Activated T-helper 2 cell treated with anti-CD3 and anti-CD28 coated beads, Interferon-gamma antibody, Interleukin-2, Interleukin-4, amounts not matched to agents 10 μg/mL and 5 μg/mL and 100 μg/mL, durations not matched to agents 14 hours and 24 hours and 36 hours (primary cell): ENCODE measurements at regions not wholly inside any gene's neighbourhood (a gene's known extent, or its start where the extent isn't known, plus 50 kb on each side); places are given as distances from the start of the nearest gene placed in this dataset.
A peak's percentile ranks its signal among the peaks of the same experiment; 100 is the strongest.

Experiments
- DNase-seq: peaks from one replicate; pipeline ENCODE4 v3.0.0; 2021; ENCODE audit warnings: low spot score
- H3K27ac Mint-ChIP-seq: one replicate; pipeline ENCODE4 v1.8.0; 2021; ENCODE audit warnings: mixed read lengths
- H3K27me3 Mint-ChIP-seq: one replicate; pipeline ENCODE4 v1.8.0; 2021; ENCODE audit warnings: low read depth, mixed read lengths
- H3K36me3 Mint-ChIP-seq: one replicate; pipeline ENCODE4 v1.8.0; 2021; ENCODE audit warnings: low read depth, mixed read lengths
- H3K4me1 Mint-ChIP-seq: one replicate; pipeline ENCODE4 v1.8.0; 2021; ENCODE audit warnings: low read depth, mixed read lengths
- H3K4me3 Mint-ChIP-seq: one replicate; pipeline ENCODE4 v1.8.0; 2021; ENCODE audit warnings: low read depth, mild to moderate bottlenecking, moderate library complexity, mixed read lengths
- H3K9me3 Mint-ChIP-seq: one replicate; pipeline ENCODE4 v1.8.0; 2021; ENCODE audit warnings: mixed read lengths
- intact Hi-C: fragments of 100-400 bp; cut with micrococcal nuclease; formaldehyde crosslinking; loops from one replicate; pipeline ENCODE4 v1.15.1; 2023

DNA sequence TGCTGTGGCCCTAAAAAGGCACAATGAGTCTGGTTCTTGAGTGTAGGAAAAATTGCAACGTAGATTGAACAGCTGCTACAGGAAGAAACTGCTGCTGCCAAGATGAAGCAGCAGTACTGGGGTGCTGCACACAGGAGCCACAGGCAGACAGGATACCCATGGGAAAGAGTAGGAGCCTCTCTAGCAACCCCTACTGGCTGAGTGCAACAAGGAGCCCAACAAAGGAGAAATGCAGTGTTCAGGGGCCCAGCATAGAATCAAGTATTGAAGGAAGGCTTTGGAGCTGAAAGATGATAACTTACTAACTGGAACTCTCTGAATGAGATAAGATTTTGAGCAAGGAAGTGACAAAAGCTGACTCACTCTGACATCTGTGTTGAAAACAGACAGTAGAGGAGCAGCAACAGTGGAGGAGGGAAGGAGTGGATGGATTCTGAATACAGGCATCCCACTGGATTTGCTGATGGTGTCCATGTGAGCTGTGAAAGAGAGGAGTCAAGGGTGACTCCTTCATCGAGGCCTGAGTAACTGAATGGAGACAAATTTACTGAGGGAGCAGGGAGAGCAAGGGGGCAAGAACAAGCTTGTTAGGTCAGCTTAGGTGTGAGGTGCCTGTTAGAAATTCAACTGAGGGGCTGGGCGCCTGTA is 534.7 kb upstream of the JARID2 start:
- Mint-ChIP-seq H3K4me3 (peak overlapping the region; percentile 75), H3K27me3 (no peaks in the 10 kb centered on the region), H3K9me3 (peaks cover 13% of the 10 kb centered on the region), H3K27ac (peak overlapping the region; percentile 99), H3K36me3 (no peaks in the 10 kb centered on the region), H3K4me1 (peaks cover 60% of the 10 kb centered on the region)
- peak; percentile 63 for DNase-seq
- intact Hi-C loops, result loop anchor here (1.0 to 2.0 kb wide), 8 partner anchors 22 to 500 kb away; no protein-coding TSS in a partner anchor

DNA sequence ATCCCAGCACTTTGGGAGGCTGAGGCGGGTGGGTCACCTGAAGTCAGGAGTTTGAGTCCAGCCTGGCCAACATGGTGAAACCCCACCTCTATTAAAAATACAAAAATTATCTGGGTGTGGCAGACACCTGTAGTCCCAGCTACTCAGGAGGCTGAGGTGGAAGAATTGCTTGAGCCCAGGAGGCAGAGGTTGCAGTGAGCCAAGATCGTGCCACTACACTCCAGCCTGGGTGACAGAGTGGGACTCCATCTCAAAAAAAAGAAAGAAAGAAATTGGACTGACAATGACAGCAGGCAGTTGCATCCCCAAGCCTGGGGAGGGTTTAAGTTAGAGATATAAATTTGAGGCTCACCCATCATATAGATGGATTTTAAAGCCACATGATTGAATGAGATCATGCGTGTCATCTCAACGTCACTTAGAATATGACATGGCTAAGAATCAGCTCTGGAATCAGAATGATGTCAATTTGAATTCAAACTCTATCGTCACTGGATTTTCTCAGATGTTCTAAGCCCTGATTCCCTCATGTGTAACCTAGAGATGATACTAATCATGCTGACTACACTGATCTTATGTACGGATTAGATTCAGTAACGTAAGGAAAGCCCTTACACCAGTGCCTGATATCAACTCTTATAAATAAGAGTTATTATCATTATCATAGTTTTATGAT is 534.0 kb upstream of the JARID2 start:
- H3K27me3 Mint-ChIP-seq, result no peaks in the 10 kb centered on the region

DNA sequence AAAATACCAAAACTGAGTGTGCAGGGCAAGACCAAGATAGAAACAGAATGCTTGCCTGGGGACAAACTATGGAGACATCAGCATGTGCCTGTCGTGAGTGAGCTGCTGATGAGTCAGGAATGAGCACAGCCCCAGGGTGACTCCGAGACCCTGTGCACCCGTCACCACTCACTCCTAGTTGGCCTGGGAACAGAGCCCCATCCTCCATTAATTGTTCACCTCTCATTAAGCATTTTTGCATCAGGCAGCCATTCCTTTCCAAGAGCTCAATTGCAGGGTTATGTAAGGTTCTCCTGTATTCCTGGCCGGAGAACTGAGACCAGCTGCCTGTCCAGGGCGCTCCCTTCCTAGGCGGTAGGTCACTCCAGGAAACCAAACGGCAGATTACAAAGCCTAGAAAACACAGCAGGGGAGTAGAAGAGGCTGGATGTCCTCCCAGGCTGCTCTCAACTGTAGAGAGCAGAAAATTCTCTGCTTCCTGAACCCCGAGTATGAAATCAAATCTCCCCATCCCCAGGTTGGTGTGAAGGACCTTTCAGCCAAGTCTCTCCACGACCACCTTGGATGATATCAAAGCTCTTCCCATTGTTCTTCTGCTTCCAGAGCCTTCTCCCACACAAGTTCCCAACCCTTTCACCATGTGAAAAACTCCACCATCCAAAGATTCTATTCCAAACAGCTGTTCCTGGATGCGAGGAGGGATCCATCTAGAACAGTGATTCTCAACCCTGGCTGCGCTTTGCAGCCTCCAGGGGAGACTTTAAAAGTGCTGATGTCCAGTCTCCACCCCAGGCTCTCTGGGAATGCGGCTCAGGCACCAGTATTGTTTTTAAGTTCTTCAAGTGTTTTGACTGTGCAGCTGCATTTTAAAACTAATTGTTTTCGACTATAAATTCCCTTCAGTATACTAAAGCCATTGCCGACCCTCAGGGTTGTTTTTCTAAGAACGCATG is 532.6 kb upstream of the JARID2 start:
- peaks cover 3% of the 10 kb centered on the region for H3K9me3 Mint-ChIP-seq
- H3K36me3 Mint-ChIP-seq, result peaks cover 4% of the 10 kb centered on the region
- peaks cover 51% of the 10 kb centered on the region for H3K4me1 Mint-ChIP-seq
- intact Hi-C loops, result no loop called here
- no peaks in the 10 kb centered on the region for H3K27me3 Mint-ChIP-seq
- DNase-seq, result no peak
- peak overlapping the region; percentile 31 for H3K27ac Mint-ChIP-seq
- H3K4me3 Mint-ChIP-seq, result no peak overlapping the region

More for the DNA sequence above, 534.0 kb upstream of the JARID2 start:
- H3K4me3 Mint-ChIP-seq, result no peak overlapping the region
- H3K9me3 Mint-ChIP-seq, result peaks cover 13% of the 10 kb centered on the region
- peak overlapping the region; percentile 99 for H3K27ac Mint-ChIP-seq
- no peak for DNase-seq
- peaks cover 57% of the 10 kb centered on the region for H3K4me1 Mint-ChIP-seq
- intact Hi-C loops, result loop anchor here (1.0 to 2.0 kb wide), 8 partner anchors 21 to 501 kb away; no protein-coding TSS in a partner anchor
- H3K36me3 Mint-ChIP-seq, result no peaks in the 10 kb centered on the region

DNA sequence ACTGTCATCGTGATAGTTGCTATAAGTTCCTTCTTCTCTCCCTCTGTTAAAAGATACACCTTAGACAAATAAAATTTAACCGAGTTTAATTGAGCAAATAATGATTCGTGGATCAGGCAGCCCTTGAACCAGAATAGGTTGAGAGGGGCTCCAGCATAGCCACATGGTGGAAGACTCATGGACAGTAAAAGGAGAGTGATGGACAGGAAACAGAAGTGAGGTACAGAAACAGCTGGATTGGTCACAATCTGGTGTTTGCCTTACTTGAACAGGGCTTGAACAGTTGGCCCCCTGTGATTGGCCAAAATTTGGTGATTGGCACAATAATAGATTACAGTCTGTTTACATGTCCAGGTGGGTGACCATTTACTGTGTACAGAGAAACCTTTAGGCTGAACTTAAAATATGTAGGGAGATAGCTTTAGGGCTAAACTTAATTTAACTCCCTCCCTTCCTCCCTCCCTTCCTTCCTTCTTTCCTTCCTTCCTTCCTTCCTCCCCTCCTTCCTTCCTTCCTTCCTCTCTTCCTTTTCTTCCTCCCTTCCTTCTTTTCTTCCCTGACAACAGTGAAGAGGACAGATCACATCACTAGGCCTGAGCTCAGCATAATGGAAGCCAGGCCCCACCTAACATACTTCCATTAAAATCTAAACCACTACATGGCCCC is 531.8 kb upstream of the JARID2 start:
- no peak for DNase-seq
- no peak overlapping the region for H3K27ac Mint-ChIP-seq
- intact Hi-C loops, result no loop called here
- H3K27me3 Mint-ChIP-seq, result no peaks in the 10 kb centered on the region
- H3K4me3 Mint-ChIP-seq, result no peak overlapping the region
- H3K4me1 Mint-ChIP-seq, result peaks cover 52% of the 10 kb centered on the region
- H3K9me3 Mint-ChIP-seq, result peaks cover 3% of the 10 kb centered on the region
- H3K36me3 Mint-ChIP-seq, result peaks cover 4% of the 10 kb centered on the region

DNA sequence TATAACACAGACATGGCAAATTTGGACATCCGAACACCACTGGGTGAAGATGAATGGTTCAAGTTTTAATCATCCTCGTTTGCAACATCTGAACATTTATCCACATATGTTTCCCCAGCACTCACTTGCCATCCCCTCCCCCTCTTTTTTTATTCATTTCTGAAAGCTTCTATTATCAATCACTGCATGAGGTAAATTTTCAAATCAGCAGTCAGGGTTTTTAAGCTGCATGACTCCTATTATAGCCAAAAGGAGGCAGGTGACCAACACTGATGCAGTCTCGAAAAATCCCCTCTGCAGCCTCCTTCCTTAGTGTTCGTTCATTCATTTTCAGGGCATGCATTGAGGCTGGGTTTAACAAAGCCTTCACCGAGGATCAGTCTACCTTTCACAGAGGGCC is 530.8 kb upstream of the JARID2 start:
- H3K36me3 Mint-ChIP-seq, result peaks cover 4% of the 10 kb centered on the region
- DNase-seq, result no peak
- intact Hi-C loops, result no loop called here
- peaks cover 3% of the 10 kb centered on the region for H3K9me3 Mint-ChIP-seq
- H3K4me3 Mint-ChIP-seq, result no peak overlapping the region
- H3K4me1 Mint-ChIP-seq, result peaks cover 53% of the 10 kb centered on the region
- no peak overlapping the region for H3K27ac Mint-ChIP-seq
- H3K27me3 Mint-ChIP-seq, result no peaks in the 10 kb centered on the region

DNA sequence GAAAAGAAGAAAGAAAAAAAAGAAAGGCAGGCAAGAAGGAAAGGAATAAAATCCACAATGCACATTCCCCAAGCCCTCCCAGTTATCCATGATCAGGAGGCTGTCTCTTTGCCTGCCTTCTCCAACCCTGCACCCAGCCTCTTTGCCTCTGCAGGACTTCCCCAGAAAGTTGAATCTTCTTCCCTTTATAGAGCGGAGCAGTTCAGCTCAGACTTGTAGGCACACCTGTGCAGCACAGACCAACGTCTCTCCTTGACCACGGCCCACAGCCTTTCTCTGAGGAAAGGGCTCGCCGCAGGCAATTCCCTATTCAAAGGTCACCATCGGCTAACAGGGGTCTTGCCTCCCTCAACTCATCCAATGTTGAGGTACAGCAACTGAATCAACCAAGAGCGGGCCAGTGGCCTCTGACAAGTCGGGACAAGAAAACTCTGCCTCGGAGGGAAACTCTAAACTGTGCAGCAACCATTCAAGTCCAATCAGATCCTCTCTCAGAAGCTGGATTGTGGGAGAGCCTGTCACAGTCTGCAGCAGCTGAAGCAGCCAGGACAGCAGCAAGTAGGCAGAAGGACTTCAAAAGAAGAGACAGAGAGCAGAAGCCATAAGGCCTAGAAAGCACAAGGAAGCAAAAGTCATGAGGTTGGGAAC is 529.2 kb upstream of the JARID2 start:
- Mint-ChIP-seq H3K27ac (no peak overlapping the region), H3K27me3 (no peaks in the 10 kb centered on the region), H3K4me3 (no peak overlapping the region), H3K9me3 (peaks cover 3% of the 10 kb centered on the region), H3K4me1 (peaks cover 57% of the 10 kb centered on the region), H3K36me3 (peaks cover 4% of the 10 kb centered on the region)
- intact Hi-C loops, result no loop called here
- DNase-seq, result no peak

DNA sequence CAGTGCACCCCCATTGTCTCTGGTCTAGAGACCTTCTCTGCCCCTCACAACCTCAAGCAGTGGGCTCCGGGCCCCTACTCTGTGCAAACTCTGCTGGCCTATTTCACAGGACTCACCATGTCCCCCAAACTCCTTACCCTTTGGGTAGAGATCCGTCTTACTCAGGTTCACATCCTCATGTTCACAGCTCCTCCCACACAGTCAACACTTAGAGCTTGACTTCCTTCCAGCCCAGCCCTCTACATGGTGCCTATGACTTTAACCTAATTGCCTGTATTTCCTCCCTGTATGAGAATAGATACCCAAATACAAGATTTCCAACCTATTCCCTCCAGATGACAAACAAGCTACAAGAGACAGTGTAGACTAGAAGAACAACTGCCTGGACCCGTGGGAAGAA is 528.6 kb upstream of the JARID2 start:
- intact Hi-C loops, result no loop called here
- no peaks in the 10 kb centered on the region for H3K27me3 Mint-ChIP-seq
- no peak for DNase-seq
- peak overlapping the region; percentile 34 for H3K27ac Mint-ChIP-seq
- peaks cover 4% of the 10 kb centered on the region for H3K36me3 Mint-ChIP-seq
- no peak overlapping the region for H3K4me3 Mint-ChIP-seq
- H3K9me3 Mint-ChIP-seq, result peaks cover 3% of the 10 kb centered on the region
- peaks cover 57% of the 10 kb centered on the region for H3K4me1 Mint-ChIP-seq

DNA sequence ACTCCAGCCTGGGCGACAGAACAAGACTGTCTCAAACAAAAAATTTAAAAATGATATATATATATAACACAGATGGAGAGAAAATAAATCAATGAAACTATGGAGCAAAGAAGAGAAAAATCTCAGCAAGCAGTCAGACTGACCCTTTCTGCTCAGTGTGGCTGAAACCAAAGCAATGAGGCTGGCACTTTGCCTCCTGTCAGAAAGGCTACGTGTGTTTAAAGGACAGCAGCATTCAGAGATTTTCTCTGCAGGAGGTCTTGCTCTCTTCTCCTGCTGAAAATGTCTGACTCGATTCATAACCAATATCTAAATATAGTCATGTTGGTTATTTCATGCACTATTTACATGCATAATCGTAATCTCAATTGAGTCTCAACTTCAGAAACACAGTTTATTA is 527.0 kb upstream of the JARID2 start:
- Mint-ChIP-seq H3K9me3 (peaks cover 7% of the 10 kb centered on the region), H3K27ac (no peak overlapping the region), H3K27me3 (no peaks in the 10 kb centered on the region), H3K36me3 (peaks cover 8% of the 10 kb centered on the region), H3K4me1 (peaks cover 57% of the 10 kb centered on the region), H3K4me3 (no peak overlapping the region)
- intact Hi-C loops, result no loop called here
- DNase-seq, result no peak

DNA sequence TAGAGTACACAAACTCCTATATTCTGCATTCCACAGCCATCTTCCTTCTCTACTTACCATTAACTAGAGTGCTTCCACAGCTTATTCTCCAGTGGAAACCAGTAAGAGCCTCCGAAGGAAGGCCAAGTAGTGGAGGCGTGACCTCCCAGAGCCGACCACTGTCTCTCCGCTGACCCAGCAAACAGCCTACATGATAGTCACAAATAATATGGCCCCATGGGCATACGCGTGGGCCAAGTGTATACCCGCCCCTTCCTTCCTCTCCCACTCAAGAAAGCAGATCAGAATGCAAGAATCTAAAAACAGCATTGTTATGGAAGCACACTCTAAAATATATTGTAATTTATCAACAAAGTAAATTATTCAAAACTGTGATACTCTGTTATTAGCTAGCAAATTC is 526.6 kb upstream of the JARID2 start:
- no peak overlapping the region for H3K27ac Mint-ChIP-seq
- intact Hi-C loops, result no loop called here
- H3K27me3 Mint-ChIP-seq, result no peaks in the 10 kb centered on the region
- peaks cover 10% of the 10 kb centered on the region for H3K9me3 Mint-ChIP-seq
- H3K4me3 Mint-ChIP-seq, result no peak overlapping the region
- peaks cover 57% of the 10 kb centered on the region for H3K4me1 Mint-ChIP-seq
- no peak for DNase-seq
- H3K36me3 Mint-ChIP-seq, result peaks cover 8% of the 10 kb centered on the region

DNA sequence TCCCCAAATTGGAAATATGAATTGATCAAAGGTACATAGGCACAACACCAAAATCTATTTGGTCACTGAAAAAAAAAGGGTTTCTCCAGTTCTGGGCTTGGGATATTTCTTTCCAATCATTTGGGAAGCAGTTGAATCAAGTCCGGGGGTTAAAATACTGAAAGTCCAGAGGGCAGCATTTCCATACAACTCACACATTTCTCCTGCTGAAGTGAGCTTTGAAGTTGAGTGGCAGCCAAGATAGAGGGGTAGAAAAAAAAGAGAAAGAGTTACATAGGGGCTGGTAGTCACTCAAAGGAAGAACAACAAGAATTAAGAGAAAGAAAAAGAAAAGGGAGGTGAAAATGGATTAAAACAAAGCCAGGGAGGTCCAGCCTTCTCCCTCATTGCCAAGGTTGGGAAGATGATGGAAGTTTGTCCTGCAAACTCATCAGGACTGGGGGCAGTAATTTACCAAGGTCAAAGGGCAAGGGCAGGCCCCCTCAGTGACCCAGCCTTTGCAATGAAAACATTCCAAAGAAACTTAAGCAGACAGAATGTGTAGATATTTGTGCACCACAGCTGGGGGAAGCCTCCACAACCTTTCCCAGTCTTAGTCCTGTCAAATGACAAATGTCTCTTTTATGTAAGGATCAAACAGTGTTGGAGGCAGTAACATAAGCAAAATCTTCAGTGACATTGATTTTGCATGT is 525.3 kb upstream of the JARID2 start:
- peaks cover 10% of the 10 kb centered on the region for H3K9me3 Mint-ChIP-seq
- H3K27ac Mint-ChIP-seq, result no peak overlapping the region
- H3K4me1 Mint-ChIP-seq, result peaks cover 52% of the 10 kb centered on the region
- DNase-seq, result no peak
- peaks cover 8% of the 10 kb centered on the region for H3K36me3 Mint-ChIP-seq
- H3K4me3 Mint-ChIP-seq, result no peak overlapping the region
- H3K27me3 Mint-ChIP-seq, result no peaks in the 10 kb centered on the region
- intact Hi-C loops, result no loop called here

DNA sequence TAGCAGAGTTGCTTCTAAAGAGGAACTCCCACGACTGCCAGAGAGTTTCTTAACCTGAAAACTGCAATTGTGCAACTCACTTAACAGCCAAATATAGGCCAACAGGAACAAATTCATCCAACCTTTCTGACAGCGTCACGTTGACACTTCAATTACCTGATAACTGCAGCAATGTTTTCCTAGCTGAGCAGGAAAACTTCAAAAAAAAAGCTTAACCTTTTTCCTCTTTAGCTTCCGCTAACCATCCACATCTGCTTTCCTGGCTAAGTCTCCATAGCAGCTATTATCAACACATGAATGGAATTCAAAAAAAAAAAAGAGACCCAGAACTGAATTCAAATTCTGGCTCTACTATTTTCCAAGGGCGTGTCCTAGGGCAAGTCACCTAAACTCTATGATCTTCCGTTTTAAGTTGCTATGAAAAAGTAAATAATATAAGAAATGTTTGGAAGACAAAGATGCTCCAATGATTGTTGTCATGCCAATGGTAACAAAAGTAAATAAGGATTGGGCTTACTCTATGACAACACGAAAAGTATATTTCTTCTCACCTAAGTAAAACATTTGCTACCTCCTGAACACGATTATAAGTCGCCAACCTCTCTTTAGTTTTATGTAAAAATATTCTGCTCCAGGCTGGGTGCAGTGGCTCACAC is 524.6 kb upstream of the JARID2 start:
- no peak overlapping the region for H3K4me3 Mint-ChIP-seq
- no peaks in the 10 kb centered on the region for H3K27me3 Mint-ChIP-seq
- H3K4me1 Mint-ChIP-seq, result peaks cover 47% of the 10 kb centered on the region
- peaks cover 8% of the 10 kb centered on the region for H3K36me3 Mint-ChIP-seq
- no peak for DNase-seq
- intact Hi-C loops, result no loop called here
- peaks cover 10% of the 10 kb centered on the region for H3K9me3 Mint-ChIP-seq
- peak overlapping the region; percentile 13 for H3K27ac Mint-ChIP-seq
